NOMO-1 treated with DMSO at 0.1 percent for 48 hours (cell line): ENCODE measurements at regions not wholly inside any gene's neighbourhood (a gene's known extent, or its start where the extent isn't known, plus 50 kb on each side); places are given as distances from the start of the nearest gene placed in this dataset.
"Not testable (repeated sequence)": the region's sequence is repeated elsewhere in the genome, so short reads cannot be mapped to it uniquely, and the experiment has no call there.

Experiments
- DNase-seq: peaks from one replicate; lab custom pipeline; 2025; ENCODE audit not compliant: unreplicated experiment; lab: John Stamatoyannopoulos, UW

DNA sequence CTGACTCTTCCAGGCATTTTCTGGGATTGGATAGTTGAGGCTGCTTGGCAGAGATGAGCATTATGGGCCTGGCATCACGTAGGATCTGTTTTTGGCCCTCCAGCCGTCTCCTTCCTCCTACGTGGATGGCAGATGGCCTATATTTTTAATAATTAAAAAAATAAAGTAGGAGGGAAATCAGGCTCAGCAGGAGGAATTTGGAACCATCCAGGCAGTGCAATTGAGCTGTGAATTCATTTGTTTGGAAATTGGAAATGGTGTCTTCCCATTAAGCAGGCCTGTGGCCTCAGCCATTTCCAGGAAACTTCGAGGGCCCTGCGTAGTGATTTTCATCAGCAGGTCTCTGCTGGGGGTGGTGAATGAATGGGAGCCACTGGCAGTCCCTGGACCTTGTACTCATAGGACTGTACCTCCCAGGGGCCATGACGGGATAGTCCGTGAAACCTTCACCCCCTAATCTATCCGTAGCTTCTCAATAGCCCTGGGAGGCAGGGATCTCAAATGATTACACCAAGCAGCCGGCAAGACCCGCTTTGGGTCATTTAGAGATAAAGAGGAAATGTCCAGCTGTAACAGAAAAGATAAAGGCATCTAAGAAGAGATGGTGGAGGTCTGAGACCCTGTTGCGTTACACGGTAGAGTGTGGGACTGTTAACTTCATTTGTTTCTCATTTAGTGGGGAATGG is 73.1 kb upstream of the TNP1 start:
- no peak for DNase-seq

- no peak for DNase-seq
These were observed 72.4 kb upstream of the TNP1 start for GRCh38 chr2:216932113-216932862.

GRCh38 chr2:216930716-216931115 is 70.9 kb upstream of the TNP1 start:
- DNase-seq: no peak

GRCh38 chr2:216929338-216929737 is 69.5 kb upstream of the TNP1 start:
- DNase-seq: not testable (repeated sequence)

DNA sequence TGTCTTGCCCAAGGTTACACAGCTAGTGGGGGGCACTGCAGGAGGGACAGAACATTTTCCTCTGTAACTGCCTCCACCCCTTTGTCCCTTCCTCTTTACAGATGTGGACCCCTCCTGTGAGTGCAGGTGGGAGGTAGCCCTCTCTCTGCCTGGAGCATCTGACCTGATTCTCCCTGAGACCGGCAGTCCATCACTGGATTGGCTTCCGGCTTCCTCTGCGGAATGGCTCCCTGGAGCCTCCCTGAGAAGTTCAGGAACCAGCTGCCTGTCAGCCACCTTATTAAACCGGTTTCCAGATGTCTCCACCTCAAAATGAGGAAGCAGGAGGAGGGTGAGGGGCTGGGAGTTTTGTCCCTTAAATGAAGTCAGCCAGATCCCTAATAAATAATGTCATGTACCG is 67.3 kb upstream of the TNP1 start:
- no peak for DNase-seq

DNA sequence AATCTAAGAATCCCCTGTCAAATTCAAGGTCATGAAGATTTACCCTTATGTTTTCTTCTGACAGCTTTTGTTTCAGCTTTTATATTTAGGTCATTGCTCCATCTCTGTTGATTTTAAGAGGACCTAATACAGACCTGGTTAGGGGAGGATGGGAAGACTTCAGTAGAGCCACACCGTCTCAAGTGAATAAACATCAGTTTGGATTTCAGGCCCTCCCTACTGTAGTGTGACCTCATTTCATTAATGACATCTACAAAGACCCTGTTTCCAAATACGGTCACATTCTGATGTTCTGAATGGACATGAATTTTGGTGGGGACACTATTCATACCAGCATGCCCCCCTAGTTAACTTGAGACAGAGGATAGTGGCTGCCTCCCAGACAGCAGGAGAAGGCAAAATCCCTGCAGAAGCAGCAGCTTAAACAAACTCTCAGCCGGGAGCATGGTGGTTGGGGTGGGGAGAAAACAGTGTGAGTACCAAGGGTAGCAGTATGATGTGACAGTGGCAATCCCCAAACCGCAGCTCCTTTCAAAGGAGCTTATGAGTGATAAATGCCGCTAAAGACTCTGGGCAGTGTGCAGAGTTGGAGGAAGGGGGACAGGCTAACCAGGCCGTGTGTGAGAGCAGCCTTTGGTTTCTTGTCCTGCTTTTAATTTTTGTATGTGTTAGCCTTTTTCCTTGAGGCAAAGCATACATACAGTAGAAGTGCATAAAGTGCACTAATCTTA is 65.9 kb upstream of the TNP1 start:
- no peak for DNase-seq

DNA sequence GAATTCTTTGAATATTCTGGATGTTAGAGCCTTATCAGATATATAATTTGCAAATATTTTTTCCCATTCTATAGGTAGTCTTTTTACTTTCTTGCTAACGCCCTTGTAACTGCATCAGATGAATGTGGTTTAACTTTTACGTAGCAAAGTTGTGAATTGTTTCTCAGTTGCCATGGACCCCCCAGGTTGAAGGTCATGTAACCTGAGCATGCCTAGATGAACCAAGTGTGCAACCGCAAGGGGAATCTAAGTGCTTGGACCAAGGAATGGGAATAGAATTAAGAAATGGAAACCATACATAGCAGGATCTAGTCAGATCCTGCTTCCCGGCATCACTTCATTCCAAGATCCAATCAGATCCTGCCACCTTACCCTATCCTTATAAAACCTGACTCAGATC is 65.1 kb upstream of the TNP1 start:
- no peak for DNase-seq

DNA sequence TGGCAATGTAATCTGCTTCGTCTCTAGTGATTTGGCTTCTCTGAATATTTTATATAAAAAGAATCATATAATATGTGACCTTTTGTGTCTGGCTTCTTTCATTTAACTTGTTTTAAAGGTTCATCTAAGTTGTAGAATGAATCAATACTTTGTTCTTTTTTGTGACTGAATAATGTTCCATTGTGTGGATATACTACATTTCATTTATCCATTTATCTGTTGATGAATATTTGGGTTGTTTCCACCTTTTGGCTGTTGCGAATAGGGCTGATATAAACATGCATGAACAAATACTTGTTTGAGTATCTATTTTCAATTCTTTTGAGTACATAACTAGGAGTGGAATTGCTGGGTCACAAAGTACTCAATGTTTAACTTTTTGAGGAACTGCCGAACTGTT is 63.8 kb upstream of the TNP1 start:
- no peak for DNase-seq

- no peak for DNase-seq
These were observed 62.4 kb upstream of the TNP1 start for GRCh38 chr2:216922175-216922780.

- no peak for DNase-seq
These were observed 61.1 kb upstream of the TNP1 start for GRCh38 chr2:216920937-216921456.

GRCh38 chr2:216920143-216920876 is 60.4 kb upstream of the TNP1 start:
- no peak for DNase-seq

GRCh38 chr2:216918088-216918680 is 58.3 kb upstream of the TNP1 start:
- DNase-seq: no peak

DNA sequence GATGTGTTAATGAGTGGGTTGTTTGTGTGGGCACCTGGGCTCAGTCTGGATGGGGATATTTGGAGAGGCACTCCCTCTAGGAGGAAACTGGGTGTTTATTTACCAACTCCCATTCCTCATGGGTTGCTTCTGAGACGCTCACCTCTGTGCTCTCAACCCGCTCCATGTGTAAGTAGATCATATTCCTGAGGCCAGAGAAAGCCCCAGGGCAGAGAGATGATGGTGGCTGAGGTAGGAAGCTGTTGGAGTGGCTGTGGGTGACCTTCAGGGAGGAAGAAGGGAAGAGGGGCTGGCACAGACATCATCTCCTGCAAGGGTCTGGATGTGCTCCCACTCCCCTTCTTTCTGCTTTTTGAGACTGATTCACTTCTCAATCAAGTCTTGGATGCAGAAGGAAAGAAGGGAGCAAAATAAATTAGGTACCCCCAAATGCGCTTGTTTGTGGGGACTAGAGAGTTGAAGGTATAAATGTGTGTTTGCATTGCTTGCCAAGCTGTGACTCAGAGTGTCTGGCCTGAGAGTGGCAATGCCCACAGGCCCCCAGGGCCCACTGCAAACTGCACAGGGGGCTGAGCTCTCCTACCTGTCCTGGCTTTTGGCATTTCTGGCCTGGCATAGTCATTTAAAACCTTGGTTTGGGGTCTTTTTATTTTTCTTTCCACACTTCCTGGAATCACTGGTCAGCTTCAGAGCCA is 57.2 kb upstream of the TNP1 start:
- DNase-seq: no peak

GRCh38 chr2:216915557-216916150 is 55.8 kb upstream of the TNP1 start:
- no peak for DNase-seq

DNA sequence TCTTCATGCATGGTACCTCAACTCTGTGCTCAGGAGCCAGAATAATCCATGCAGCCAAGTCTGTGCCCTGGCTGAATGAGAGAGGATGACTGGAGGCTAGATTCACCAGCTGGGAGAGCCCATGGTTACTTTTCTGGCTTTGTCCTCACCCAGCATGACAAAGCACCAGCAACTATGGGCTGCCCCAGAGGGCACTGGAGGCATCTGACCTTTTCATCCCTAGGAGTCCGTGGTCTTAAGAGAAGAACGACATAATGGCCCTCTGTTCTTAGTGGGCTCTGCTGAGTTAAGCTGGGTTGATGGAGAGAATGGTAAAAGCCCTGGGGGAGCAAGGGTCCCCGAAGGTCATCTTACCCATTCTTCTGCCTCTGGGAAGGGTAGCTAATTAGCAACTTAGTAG is 54.6 kb upstream of the TNP1 start:
- DNase-seq: no peak

GRCh38 chr2:216911886-216912285 is 52.0 kb upstream of the TNP1 start:
- DNase-seq: no peak

DNA sequence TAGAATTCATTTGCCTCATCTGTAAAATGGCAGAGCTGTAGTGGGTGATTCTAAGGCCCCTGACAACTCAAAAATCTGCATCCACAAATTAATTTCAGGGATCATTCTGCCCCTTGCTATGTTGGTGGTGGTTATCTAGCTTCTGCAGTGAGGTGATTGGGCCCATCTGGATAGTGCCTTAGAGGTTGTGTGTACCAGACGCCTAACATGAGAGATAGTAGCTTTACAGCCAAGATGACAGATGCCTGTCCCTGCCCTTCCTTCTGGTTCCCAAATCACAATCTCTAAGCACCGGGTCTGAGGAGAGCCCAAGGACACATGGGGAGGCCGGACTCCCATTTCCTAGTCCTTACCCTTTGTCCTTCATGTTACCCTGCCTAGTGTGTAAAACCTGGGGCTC is 51.1 kb upstream of the TNP1 start:
- no peak for DNase-seq

DNA sequence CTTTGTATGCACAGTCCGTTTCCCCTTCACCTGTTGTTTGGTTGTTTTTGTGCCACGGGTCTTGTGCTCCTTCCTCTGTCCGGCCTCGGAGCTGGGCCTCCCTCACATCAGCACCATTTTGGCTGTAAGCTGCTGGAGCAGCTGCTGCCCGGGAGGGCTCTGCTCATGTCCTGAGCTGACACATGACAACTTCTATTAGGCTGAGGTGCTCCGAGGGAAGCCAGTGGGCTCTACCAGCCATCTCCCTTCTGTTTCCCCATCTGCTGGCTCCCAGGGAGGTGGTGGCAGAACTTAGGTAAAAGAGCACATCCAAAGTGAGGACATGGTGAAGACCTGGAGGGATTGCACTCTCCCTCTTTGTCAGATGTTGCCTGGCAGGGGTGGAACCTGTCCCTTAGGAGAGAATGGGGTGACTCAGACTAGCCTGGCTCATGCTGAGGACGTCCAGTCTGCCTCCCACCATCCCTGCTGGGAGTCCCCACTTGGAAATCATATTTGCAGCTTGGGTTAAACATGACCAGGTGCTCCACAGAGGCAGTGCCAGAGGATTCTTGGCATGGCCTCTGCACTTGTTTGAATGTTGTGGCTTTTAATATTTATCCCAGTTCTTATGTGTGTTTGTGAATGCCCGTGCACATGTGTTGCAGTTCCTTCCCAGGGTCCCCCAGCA is 49.8 kb upstream of the TNP1 start:
- DNase-seq: no peak
